HG03097 (cell line): ENCODE measurements at regions not wholly inside any gene's neighbourhood (a gene's known extent, or its start where the extent isn't known, plus 50 kb on each side); places are given as distances from the start of the nearest gene placed in this dataset.
A peak's percentile ranks its signal among the peaks of the same experiment; 100 is the strongest.

Experiments used
- ATAC-seq: cut with Tn5 transposase; IDR thresholded peaks from one replicate; pipeline ENCODE4 v1.9.1; 2021; ENCODE audit not compliant: unreplicated experiment, low FRiP score

- ATAC-seq: no peak
Observed at GRCh38 chr7:47691988-47692387, 110.1 kb upstream of the TNS3 start.

DNA sequence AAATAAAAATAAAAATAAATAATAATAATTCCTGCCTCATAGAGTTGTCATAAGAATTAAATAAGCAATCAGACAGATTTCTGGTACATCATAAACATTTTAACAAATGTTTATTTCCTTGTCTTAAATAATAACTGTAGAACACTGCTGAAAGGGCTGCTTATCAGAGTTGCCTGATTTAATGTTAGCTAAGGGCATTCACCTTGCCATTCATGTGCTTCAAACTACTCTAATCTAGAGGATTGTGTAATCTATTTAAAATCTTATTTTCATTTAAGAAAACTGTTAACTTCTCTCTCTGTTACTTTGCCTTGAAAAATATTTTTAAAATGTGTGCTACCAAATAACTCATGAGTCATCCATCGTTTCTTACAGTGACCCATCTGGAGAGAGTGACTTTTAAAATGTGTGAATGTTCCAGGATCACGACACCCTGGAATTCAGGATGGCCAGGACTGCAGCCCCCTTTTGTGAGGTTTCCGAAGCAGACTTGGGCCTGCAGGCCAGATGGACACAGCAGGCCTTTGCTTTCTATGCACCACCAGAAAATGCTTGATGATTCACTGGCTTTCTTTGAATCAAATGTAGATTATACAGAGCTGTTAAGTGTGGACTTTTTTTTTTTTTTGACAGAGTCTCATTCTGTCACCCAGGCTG is 109.1 kb upstream of the TNS3 start:
- ATAC-seq: no peak

DNA sequence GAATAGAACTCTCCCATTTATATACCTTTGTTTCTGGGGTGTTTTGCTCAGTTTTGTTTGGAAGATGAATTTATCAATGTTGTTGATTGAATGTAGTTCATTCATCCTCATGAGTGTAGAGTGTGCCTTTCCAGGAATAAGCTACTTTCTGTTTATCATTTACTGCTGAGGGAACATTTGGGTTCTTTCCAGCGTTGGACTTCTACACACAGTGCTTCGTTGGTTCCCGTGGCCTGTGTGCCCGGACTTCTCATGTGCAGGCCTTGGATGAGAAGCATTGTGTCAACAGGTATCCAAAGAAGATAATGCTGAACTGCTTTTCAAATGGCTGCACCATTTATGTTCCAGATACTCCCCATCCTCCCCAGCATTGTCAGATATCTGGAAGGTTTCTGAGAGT is 107.6 kb upstream of the TNS3 start:
- ATAC-seq: no peak

- no peak for ATAC-seq
Observed at GRCh38 chr7:47688311-47689100, 106.6 kb upstream of the TNS3 start.

DNA sequence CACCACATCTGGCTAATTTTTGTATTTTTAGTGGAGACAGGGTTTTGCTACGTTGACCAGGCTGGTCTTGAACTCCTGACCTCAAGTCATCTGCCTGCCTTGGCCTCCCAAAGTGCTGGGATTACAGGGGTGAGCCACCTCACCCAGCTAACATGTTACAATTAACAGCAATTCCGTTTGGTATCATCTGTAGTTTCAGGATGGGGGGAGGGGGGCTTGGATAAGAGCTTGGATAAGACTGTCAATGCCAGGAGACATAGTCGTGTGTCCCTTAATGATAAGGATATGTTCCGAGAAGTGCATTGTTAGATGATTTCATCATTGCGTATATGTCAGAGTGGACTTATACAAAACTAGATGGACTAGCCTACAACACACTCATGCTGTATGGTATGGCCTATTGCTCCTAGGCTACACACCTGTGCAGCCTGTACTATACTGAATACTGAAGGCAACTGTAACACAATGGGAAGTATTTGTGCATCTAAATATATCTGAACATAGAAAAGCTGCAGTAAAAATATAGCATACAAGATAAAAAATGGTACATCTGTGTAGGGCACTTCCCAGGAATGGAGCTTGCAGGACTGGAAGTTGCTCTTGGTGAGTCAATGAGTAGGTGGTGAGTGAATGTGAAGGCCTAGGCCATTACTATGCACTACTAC is 103.9 kb upstream of the TNS3 start:
- no peak for ATAC-seq

- no peak for ATAC-seq
Observed at GRCh38 chr7:47685151-47685550, 103.2 kb upstream of the TNS3 start.

GRCh38 chr7:47684728-47685127 is 102.8 kb upstream of the TNS3 start:
- no peak for ATAC-seq

GRCh38 chr7:47683485-47683898 is 101.6 kb upstream of the TNS3 start:
- no peak for ATAC-seq

DNA sequence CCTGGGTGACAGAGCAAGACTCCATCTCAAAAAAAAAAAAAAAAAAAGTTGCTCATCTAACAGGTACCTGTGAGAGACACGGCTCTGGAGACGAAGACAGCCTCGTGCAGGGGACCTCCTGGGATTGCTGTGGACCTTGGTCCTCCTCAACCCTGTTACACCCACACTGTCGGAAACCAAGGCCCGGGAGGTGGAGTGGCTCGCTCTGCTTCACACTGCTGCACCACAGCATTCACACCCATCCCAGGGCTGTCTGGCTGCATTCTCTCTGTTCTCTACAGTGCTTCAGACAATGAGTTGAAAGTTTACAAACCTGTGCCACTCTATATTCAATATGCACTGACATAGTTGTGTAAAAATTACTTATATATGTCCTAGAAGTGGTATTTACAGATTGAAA is 101.0 kb upstream of the TNS3 start:
- ATAC-seq: no peak

- no peak for ATAC-seq
Observed at GRCh38 chr7:47681249-47681810, 99.4 kb upstream of the TNS3 start.

DNA sequence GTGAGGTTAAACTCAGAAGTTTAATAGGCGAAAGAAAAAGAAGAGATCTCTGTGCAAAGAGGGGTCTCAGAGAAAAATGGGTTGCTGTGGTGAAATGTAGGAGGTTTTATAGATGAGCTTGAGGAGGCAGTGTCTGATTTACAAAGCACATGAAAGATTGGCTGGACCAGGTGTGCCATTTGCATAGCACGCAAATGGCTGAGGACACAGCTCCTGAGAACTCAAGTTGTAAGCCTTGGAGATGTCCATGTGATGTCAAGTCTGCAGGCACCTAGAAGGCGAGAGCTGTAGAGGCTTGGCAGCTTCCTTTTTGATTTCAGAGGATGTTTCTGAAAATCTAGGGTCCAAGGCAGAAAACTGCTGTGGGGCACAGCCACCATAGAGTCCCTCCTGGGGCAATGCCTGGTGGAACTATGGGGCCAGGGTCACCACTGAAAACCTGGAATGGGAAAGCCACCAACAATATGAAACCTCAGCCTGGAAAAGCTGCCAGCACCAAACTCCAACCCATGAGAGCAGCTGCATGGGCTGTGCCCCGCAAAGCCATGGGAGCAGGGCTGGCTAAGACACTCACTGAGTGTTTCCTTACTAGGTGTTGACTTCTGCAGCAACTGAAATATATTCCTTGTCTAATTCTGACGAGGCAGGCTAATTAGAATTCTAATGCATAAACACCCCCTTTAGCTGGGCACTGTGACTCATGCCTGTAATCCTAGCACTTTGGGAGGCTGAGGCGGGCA is 96.9 kb upstream of the TNS3 start:
- ATAC-seq: no peak

- no peak for ATAC-seq
Observed at GRCh38 chr7:47677664-47678063, 95.8 kb upstream of the TNS3 start.

DNA sequence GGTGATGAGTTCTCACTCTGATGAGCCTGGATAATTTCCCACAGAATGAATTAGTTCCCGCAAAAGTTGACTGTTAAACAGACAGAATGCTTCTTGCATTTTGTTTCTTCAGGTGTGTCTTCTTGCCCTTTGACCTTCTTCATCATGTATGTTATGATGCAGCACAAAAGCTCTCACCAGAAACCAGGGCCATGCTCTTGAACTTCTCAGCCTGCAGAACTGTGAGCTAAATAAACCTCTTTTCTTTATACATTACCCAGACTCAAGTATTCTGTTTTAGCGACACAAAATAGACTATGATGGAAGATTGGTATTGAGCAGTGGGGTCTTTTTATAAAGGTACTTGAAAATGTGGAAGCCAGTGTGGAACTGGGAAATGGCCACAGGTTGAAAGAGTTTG is 95.2 kb upstream of the TNS3 start:
- no peak for ATAC-seq

- ATAC-seq: no peak
Observed at GRCh38 chr7:47672977-47673381, 91.1 kb upstream of the TNS3 start.

DNA sequence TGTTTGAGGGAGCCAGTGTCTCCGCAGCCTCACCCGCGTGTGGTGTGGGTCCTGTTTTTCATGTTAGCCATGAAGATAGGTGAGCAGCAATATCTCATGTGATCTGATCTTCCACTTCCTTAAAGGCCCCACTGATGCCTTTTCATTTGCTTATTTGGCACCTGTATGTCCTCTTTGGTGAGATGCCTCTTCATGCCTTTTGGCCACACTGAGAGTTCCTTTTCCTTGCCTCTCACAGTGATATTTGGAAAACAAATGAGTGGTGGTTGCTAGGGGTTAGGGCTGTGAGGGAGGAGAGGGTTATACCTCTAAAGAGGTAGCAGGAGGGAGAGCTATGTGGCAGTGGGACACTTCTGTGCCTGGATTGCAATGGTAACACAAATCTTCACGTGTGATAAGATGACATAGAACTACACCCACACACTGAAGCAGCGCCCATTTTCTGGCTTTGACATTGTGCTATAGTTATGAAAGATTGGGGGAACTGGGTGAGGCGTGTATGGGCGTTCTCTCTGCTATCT is 90.4 kb upstream of the TNS3 start:
- ATAC-seq: no peak

DNA sequence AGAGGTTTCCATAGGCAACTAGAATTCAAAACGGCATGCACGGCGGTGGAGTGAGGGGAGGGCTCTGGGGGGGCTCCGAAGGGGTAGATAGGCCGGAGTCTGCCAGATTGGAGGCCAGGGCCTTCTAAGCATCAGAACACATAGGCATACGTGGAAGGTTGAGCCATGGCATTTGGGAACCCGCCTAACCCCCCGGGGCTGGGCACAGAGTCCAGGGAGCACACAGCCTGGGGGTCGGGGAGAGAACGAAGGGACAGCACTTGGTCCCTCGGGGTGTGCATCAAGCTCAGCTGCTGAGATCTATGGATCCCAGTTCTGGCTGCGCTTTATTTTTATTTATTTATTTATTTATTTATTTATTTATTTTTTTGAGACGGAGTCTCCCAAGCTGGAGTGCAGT is 89.4 kb upstream of the TNS3 start:
- ATAC-seq: no peak

DNA sequence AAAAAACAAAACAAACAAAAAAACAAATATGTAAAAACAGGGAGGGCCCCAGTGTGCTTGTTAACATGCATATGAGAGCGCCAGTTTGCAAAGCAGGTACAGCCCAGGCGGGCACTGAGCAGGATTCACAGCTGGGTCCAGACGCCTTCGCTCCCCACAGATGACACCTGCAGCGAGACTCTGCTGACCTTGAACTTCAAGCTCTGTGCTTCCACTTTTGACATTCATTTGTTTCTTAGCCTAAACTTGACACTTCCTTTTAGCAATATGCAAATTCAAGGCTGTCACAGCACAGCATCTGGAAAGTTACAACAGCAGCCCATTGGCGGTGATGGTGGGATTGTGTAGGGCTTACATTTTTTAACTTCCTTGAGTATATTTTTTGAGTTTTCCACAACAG is 88.8 kb upstream of the TNS3 start:
- ATAC-seq: peak; percentile 62

DNA sequence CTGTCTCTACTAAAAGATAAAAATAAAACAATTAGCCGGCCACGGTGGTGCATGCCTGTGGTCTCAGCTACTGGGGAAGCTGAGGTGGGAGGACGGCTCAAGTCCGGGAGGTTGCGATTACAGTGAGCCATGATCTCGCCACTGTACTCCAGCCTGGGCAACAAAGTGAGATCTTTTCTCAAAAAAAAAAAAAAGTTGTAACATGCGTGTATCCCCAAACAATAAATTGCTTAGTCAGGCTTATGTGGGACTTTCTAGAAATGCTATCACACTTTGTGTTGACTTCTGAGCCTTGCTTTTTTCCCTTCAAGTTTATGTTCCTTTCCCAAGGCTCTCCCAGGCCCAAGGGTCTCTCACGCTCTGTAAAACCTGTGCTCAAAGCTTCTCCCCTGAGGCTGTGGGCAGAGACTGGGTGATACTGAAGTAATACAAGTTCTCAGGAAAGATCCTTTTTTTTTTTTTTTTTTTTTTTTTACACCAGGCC is 88.0 kb upstream of the TNS3 start:
- no peak for ATAC-seq

DNA sequence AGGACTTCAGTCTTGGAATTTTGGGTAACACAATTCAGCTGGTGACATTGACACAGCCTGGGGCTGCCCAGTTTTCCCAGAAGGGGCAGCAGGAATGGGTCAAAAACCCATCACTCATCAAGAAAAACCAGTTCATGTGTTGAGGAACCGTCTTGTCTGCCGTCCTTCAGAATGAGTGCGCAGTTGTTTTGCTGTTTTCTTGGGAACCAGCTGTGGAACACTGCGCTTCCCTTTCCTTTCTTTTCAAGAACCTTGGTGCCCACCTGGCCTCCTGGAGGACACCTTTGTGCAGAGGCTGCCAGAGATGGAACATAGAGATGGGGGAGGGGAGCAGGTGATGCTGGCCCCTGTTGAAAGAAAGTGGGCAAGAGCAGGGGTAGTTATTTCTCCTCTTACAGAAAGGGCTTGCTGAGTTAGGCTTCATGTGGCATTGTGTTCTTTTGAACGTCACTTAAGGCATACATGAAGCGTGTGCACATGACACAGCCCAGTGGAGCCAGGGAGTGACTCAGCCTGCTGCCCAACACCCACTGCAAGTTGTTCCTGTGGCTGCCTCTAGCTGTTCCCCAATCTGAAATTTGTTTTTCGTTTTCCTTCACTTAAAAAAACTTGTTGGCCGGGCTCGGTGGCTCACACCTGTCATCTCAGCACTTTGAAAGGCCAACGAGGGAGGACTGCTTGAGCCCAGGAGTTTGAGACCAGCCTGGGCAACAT is 87.4 kb upstream of the TNS3 start:
- peak; percentile 95 for ATAC-seq
